Bronchial epithelial cell (primary cell): ENCODE measurements at regions not wholly inside any gene's neighbourhood (a gene's known extent, or its start where the extent isn't known, plus 50 kb on each side); places are given as distances from the start of the nearest gene placed in this dataset.
"Not testable (repeated sequence)": the region's sequence is repeated elsewhere in the genome, so short reads cannot be mapped to it uniquely, and the experiment has no call there.

Experiments used
- DNase-seq: peaks from one replicate; pipeline ENCODE4 v3.0.0-alpha.2; 2010; ENCODE audit warnings: low read depth
- FAIRE-seq: peaks from 2 replicates; lab custom pipeline; 2011; peaks lifted over from hg19 to GRCh38; lab: Jason Lieb, UNC
- H3K27me3 ChIP-seq: 2 replicates; pipeline ENCODE4 v1.5.1; 2011; ENCODE audit warnings: low read length; ENCODE audit not compliant: control insufficient read depth, insufficient read depth
- H3K36me3 ChIP-seq: 2 replicates; pipeline ENCODE4 v1.5.1; 2011; ENCODE audit warnings: low read length; ENCODE audit not compliant: control insufficient read depth, insufficient read depth
- H3K4me3 ChIP-seq: 2 replicates; pipeline ENCODE4 v1.5.1; 2011; ENCODE audit warnings: mild to moderate bottlenecking, low read depth, low read length, control low read depth
- TF ChIP-seq, protein P1 (sequence below): IDR thresholded peaks from 2 replicates; pipeline ENCODE4 v1.5.1; 2011; ENCODE audit warnings: mild to moderate bottlenecking, moderate library complexity, low read length, control low read depth, inconsistent platforms; ENCODE audit not compliant: insufficient read depth, severe bottlenecking

DNA sequence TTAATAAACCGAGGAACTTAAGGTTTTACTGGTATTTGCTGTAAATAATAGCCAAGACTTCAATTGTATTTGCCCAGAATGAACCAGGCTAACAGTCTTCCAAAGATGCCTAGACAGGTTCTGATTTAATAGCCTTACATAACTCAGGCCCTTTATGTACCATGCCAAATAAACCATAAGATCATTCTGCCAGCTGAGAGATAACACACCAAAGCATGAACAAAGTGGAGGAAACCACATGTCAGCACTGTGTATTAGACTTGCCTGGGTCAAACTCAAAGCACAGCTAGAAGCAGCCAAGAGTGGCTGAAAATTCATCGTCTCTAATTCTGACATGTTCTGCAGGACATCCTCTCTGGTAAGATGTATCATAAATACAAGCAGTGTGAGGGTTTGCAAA is 319.3 kb upstream of the ZNF608 start:
- H3K27me3 ChIP-seq: no peaks in the 10 kb centered on the region
- DNase-seq: no peak
- H3K36me3 ChIP-seq: no peaks in the 10 kb centered on the region
- no peak overlapping the region for H3K4me3 ChIP-seq
- TF ChIP-seq, protein P1, sequence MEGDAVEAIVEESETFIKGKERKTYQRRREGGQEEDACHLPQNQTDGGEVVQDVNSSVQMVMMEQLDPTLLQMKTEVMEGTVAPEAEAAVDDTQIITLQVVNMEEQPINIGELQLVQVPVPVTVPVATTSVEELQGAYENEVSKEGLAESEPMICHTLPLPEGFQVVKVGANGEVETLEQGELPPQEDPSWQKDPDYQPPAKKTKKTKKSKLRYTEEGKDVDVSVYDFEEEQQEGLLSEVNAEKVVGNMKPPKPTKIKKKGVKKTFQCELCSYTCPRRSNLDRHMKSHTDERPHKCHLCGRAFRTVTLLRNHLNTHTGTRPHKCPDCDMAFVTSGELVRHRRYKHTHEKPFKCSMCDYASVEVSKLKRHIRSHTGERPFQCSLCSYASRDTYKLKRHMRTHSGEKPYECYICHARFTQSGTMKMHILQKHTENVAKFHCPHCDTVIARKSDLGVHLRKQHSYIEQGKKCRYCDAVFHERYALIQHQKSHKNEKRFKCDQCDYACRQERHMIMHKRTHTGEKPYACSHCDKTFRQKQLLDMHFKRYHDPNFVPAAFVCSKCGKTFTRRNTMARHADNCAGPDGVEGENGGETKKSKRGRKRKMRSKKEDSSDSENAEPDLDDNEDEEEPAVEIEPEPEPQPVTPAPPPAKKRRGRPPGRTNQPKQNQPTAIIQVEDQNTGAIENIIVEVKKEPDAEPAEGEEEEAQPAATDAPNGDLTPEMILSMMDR: no peak
- peak; percentile 40 for FAIRE-seq

DNA sequence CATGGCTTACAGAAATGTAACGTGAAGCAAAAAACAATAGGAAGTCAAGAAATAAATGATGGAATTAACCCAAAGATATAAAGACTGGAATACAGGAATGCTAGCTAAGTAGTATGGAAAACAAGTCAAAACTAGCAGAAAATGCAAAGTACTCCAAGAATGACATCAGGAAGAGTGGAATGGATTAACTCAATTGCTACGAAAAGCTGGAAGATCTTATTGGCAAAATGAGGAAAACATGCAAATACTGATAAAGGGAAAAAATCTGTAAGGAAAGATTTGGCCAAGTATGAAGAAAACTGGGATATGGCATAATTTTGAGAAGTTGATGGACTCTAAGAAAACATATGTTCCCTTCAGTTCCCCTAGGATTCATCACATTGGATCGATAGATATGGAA is 324.5 kb upstream of the ZNF608 start:
- Histone ChIP-seq H3K36me3 (no peaks in the 10 kb centered on the region), H3K27me3 (no peaks in the 10 kb centered on the region), H3K4me3 (no peak overlapping the region)
- no peak for DNase-seq
- no peak for FAIRE-seq
- TF ChIP-seq, protein P1: no peak

DNA sequence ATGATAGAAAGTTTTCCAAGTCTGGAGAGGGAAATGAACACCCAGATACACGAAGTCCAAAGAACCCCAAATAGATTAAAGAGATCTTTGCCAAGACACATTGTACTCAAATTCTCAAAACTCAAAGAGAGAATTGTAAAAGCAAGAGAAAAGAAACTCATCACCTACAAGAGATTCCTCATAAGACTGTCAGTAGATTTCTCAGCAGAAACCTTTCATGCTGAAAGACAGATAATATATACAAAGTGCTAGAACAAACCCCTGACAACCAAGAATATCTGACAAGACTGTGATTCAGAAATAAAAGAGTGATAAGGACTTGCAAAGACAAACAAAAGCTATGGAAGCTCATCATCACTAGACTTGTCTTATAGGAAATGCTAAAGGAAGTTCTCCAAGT is 326.7 kb upstream of the ZNF608 start:
- TF ChIP-seq, protein P1: no peak
- H3K27me3 ChIP-seq: no peaks in the 10 kb centered on the region
- no peak overlapping the region for H3K4me3 ChIP-seq
- no peaks in the 10 kb centered on the region for H3K36me3 ChIP-seq
- no peak for FAIRE-seq
- no peak for DNase-seq

DNA sequence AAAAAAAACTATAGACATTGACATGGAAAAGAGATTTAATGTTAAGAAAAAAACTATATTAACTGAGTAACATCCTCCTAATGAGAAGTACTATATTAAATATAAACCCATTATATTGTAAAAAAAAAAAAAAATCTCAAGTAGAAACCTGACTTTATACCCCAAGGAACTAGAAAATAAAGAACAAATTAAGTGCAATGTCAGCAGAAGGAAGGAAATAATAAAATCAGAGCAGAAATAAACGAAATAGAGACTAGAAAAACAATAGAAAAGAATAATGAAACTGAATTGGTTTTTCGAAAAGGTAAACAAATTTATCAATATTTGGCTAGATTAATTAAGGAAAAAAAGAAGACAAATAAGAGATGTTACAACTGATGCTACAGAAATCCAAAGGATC is 329.1 kb upstream of the ZNF608 start:
- TF ChIP-seq, protein P1: no peak
- FAIRE-seq (no peak), DNase-seq (no peak)
- Histone ChIP-seq H3K4me3 (no peak overlapping the region), H3K27me3 (no peaks in the 10 kb centered on the region), H3K36me3 (no peaks in the 10 kb centered on the region)

DNA sequence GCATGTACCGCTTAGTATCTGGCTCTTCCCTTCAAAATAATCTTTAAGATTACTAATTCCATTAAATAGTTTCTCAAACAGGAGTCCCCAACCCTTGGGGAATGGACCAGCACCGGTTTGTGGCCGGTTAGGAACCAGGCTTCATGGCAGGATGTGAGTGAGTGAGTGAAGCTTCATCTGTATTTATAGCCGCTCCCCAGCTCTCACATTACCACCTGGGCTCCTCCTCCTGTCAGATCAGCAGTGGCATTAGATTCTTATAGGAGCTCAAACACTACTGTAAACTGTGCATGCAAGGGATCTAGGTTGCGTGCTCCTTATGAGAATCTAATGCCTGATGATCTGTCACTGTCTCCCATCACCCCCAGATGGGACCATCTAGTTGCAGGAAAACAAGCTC is 332.6 kb upstream of the ZNF608 start:
- not testable (repeated sequence) for FAIRE-seq, DNase-seq, H3K4me3 ChIP-seq

DNA sequence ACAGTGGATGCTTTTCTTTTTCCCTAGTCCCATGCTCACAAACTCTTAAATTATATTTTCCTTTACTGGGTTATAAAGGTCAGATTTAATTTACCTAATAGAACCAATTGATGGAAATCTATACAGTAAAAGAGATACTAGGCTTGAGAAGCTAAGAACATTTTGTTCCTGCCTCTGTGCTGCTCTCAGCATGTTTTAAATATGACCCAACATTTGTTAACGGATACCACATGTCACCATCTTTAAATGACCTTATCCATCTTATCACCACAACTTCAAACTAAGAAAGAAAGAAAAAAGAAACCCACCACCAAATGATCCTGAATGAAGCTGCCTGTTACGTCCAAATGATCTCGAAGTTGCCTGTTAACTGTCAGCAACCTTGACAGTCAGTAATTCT is 334.7 kb upstream of the ZNF608 start:
- H3K27me3 ChIP-seq: no peaks in the 10 kb centered on the region
- FAIRE-seq (no peak), DNase-seq (no peak)
- H3K4me3 ChIP-seq: no peak overlapping the region
- TF ChIP-seq, protein P1: no peak
- no peaks in the 10 kb centered on the region for H3K36me3 ChIP-seq

More for the DNA sequence above, 332.6 kb upstream of the ZNF608 start:
- not testable (repeated sequence) for H3K27me3 ChIP-seq, H3K36me3 ChIP-seq
